Caco-2 (cell line): ENCODE measurements at regions not wholly inside any gene's neighbourhood (a gene's known extent, or its start where the extent isn't known, plus 50 kb on each side); places are given as distances from the start of the nearest gene placed in this dataset.

ENCODE experiments used
- BruUV-seq: library from RNA; stranded (reverse); fragments of 400-500 nt; replicated peaks from 2 replicates; lab custom pipeline; 2021; lab: Mats Ljungman, UMichigan
- CTCF ChIA-PET: fragments of 300-600 bp; sonication (Branson Sonifier 250); formaldehyde crosslinking; loops from one replicate; lab custom pipeline; 2022; ENCODE audit warnings: antibody characterized with exemption; lab: Charles Lee
- POLR2A ChIA-PET: fragments of 300-600 bp; sonication (Branson Sonifier 250); formaldehyde crosslinking; loops from one replicate; lab custom pipeline; 2022; ENCODE audit warnings: antibody characterized with exemption; lab: Charles Lee
- DNase-seq, 2 experiments: peaks; one replicate each; pipeline versions ENCODE4 v3.0.0 to v3.0.0-alpha.2; 2020 to 2022
- H3K27me3 ChIP-seq: replicated peaks from 2 replicates; pipeline ENCODE4 v1.6.0; 2011; ENCODE audit warnings: low read length; ENCODE audit not compliant: control insufficient read depth, insufficient read depth
- H3K36me3 ChIP-seq: 2 replicates; pipeline ENCODE4 v1.5.1; 2011; ENCODE audit warnings: low read length; ENCODE audit not compliant: control insufficient read depth, insufficient read depth
- H3K4me1 ChIP-seq: fragments of 250-450 bp; sonication (Bioruptor Pico); 2 replicates; pipeline ENCODE4 v1.5.1; 2020; ENCODE audit warnings: mild to moderate bottlenecking
- H3K4me3 ChIP-seq: 2 replicates; pipeline ENCODE4 v1.5.1; 2011; ENCODE audit warnings: low read depth, mild to moderate bottlenecking, control low read depth, low read length
- H3K9me3 ChIP-seq: fragments of 250-450 bp; sonication (Bioruptor Pico); 2 replicates; pipeline ENCODE4 v1.5.1; 2020; ENCODE audit warnings: mild to moderate bottlenecking, moderate library complexity
- H3K27ac Mint-ChIP-seq: one replicate; pipeline ENCODE4 v1.8.0; 2022; ENCODE audit warnings: mixed read lengths; ENCODE audit not compliant: unreplicated experiment
- H3K27me3 Mint-ChIP-seq: one replicate; pipeline ENCODE4 v1.8.0; 2022; ENCODE audit warnings: mixed read lengths; ENCODE audit not compliant: insufficient read depth, unreplicated experiment
- H3K36me3 Mint-ChIP-seq: one replicate; pipeline ENCODE4 v1.8.0; 2022; ENCODE audit warnings: mild to moderate bottlenecking, mixed read lengths; ENCODE audit not compliant: insufficient read depth, unreplicated experiment
- H3K4me1 Mint-ChIP-seq: one replicate; pipeline ENCODE4 v1.8.0; 2022; ENCODE audit warnings: low read depth, mixed read lengths; ENCODE audit not compliant: unreplicated experiment
- H3K4me3 Mint-ChIP-seq: one replicate; pipeline ENCODE4 v1.8.0; 2022; ENCODE audit warnings: mild to moderate bottlenecking, moderate library complexity, mixed read lengths; ENCODE audit not compliant: unreplicated experiment
- H3K9me3 Mint-ChIP-seq: one replicate; pipeline ENCODE4 v1.8.0; 2022; ENCODE audit warnings: mixed read lengths; ENCODE audit not compliant: unreplicated experiment
- intact Hi-C: fragments of 100-400 bp; cut with micrococcal nuclease; formaldehyde crosslinking; loops from one replicate; pipeline ENCODE4 v1.10.0; 2022; ENCODE audit not compliant: unreplicated experiment
- TF ChIP-seq, protein P1 (sequence below), 2 experiments: fragments of 200-600 bp in 1 of 2; IDR thresholded peaks; 1 replicate in 1 of 2; 2 replicates in 1 of 2; pipeline versions ENCODE4 v1.5.1 to v1.8.0; 2011 to 2022; ENCODE audit warnings: antibody characterized with exemption in 1 of 2, control low read depth in 1 of 2, inconsistent platforms in 1 of 2, low read depth in 1 of 2, low read length in 1 of 2, mild to moderate bottlenecking in 1 of 2, moderate library complexity in 1 of 2; ENCODE audit not compliant: insufficient read depth in 1 of 2, severe bottlenecking in 1 of 2, unreplicated experiment in 1 of 2

DNA sequence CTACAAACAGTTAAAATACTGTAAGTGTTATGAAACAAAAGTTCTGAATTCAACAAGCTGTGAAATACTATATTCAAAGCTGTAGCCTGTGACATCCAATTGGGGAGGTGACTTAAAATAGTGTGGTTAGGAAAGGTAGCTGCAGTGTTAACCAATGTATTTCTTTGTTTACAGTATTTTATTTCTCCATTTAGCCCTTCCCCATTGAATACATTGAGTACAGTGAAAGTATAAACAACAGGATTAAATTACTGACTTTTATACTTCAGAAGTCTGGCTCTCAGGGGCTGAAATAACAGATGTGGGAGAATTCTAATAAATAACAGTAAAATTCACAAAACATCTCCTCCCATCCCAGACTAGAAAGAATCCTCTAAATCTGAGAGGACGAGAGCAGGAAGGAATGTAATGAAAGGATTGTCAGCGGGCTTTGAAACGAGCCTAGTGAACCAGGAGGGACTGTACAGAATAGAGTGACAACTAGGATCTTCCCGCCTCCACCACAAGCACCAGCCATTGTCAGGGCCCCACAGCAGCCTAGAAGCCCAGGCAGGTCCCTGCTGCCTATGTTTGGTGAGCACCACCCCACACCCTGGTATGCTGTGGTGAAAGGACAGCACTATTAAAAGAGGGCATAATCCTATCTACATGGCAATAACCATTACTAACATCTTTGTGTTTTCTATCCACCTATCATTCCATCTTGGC, 73.7 kb downstream of the SPCS3 start:
- Histone ChIP-seq H3K4me1 (no peaks in the 10 kb centered on the region), H3K9me3 (no peaks in the 10 kb centered on the region), H3K27me3 (no peaks in the 10 kb centered on the region), H3K4me3 (no peak overlapping the region), H3K36me3 (no peaks in the 10 kb centered on the region)
- no TSS peak for BruUV-seq
- ChIA-PET POLR2A (no interaction called here), CTCF (no interaction called here)
- Mint-ChIP-seq H3K9me3 (peaks cover 11% of the 10 kb centered on the region), H3K4me3 (no peak overlapping the region), H3K27me3 (peaks cover 8% of the 10 kb centered on the region), H3K36me3 (no peaks in the 10 kb centered on the region), H3K27ac (no peak overlapping the region), H3K4me1 (no peaks in the 10 kb centered on the region)
- intact Hi-C loops, result no loop called here
- TF ChIP-seq, protein P1, sequence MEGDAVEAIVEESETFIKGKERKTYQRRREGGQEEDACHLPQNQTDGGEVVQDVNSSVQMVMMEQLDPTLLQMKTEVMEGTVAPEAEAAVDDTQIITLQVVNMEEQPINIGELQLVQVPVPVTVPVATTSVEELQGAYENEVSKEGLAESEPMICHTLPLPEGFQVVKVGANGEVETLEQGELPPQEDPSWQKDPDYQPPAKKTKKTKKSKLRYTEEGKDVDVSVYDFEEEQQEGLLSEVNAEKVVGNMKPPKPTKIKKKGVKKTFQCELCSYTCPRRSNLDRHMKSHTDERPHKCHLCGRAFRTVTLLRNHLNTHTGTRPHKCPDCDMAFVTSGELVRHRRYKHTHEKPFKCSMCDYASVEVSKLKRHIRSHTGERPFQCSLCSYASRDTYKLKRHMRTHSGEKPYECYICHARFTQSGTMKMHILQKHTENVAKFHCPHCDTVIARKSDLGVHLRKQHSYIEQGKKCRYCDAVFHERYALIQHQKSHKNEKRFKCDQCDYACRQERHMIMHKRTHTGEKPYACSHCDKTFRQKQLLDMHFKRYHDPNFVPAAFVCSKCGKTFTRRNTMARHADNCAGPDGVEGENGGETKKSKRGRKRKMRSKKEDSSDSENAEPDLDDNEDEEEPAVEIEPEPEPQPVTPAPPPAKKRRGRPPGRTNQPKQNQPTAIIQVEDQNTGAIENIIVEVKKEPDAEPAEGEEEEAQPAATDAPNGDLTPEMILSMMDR (IDR thresholded peaks at IDR 0.05; ENCODE audit: insufficient read depth in 1 of 2, low read depth in 1 of 2, low read length in 1 of 2, severe bottlenecking in 1 of 2, unreplicated experiment in 1 of 2), result no peak
- DNase-seq, result no peak

DNA sequence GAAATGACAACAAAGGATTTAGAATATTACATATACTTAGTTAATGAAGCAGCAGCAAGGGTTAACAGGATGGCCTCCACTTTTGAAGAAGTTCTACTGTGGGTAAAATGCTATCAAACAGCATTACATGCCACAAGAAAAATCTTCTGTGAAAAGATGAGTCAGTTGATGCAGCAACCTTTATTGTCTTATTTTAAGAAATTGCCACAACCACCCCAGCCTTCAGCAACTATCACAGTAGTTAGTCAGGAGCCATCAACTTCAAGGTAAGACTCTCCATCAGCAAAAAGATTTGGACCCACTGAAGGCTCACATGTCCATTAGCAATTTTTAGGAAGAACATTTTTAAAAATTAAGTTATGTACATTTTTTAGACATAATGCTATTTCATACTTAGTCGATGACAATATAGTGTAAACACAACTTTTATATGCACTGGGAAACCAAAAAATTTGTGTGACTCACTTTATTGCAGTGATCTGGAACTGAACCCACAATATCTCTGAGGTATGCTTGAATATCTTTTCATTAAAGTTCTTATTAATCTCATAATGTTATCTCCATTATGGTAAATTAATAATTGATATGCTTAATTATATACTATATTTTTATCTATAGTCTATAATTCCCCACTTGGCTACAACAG, 81.2 kb downstream of the SPCS3 start:
- BruUV-seq, result no TSS peak
- POLR2A ChIA-PET, result no interaction called here
- Histone ChIP-seq H3K9me3 (0 out of 2 replicates have a peak, but pooled peaks cover 3% of the 10 kb centered on the region), H3K27me3 (no peaks in the 10 kb centered on the region), H3K4me1 (no peaks in the 10 kb centered on the region), H3K4me3 (no peak overlapping the region), H3K36me3 (no peaks in the 10 kb centered on the region)
- H3K36me3 Mint-ChIP-seq, result no peaks in the 10 kb centered on the region
- H3K27ac Mint-ChIP-seq, result no peak overlapping the region
- H3K9me3 Mint-ChIP-seq, result peaks cover 11% of the 10 kb centered on the region
- TF ChIP-seq, protein P1 (IDR thresholded peaks at IDR 0.05; ENCODE audit: insufficient read depth in 1 of 2, low read depth in 1 of 2, low read length in 1 of 2, severe bottlenecking in 1 of 2, unreplicated experiment in 1 of 2), result no peak
- DNase-seq, result no peak
- H3K27me3 Mint-ChIP-seq, result peaks cover under 1% of the 10 kb centered on the region
- intact Hi-C loops, result no loop called here
- H3K4me1 Mint-ChIP-seq, result no peaks in the 10 kb centered on the region
- CTCF ChIA-PET, result no interaction called here
- no peak overlapping the region for H3K4me3 Mint-ChIP-seq

DNA sequence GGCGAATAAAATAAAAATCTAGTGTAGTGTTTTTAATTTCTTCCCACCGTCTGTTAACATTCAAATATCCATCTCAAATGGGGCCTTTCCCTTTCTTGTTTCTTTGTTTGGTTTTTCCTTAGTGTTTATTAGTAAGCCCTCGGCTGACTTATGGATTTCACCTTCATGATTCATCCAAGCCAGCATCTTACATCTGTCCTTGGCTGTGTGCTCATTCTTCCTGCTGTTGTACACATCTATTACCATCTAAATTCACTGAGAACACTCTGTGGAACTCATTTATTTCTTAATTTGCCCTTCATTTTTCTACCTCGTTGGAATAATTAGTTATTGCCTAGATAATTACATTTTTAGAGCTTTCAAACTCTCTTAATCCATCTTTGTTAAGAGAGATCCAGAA, 84.9 kb downstream of the SPCS3 start:
- 0 out of 2 replicates have a peak, but pooled peaks cover 3% of the 10 kb centered on the region for H3K9me3 ChIP-seq
- no peaks in the 10 kb centered on the region for H3K27me3 ChIP-seq
- H3K27ac Mint-ChIP-seq, result no peak overlapping the region
- H3K4me3 ChIP-seq, result no peak overlapping the region
- H3K4me1 ChIP-seq, result no peaks in the 10 kb centered on the region
- no TSS peak for BruUV-seq
- no peak overlapping the region for H3K4me3 Mint-ChIP-seq
- no peak for DNase-seq
- ChIA-PET CTCF (no interaction called here), POLR2A (no interaction called here)
- no peaks in the 10 kb centered on the region for H3K4me1 Mint-ChIP-seq
- no peaks in the 10 kb centered on the region for H3K36me3 Mint-ChIP-seq
- no peaks in the 10 kb centered on the region for H3K9me3 Mint-ChIP-seq
- no peaks in the 10 kb centered on the region for H3K27me3 Mint-ChIP-seq
- no peaks in the 10 kb centered on the region for H3K36me3 ChIP-seq
- TF ChIP-seq, protein P1 (IDR thresholded peaks at IDR 0.05; ENCODE audit: insufficient read depth in 1 of 2, low read depth in 1 of 2, low read length in 1 of 2, severe bottlenecking in 1 of 2, unreplicated experiment in 1 of 2), result no peak
- intact Hi-C loops, result no loop called here
